DND-41 (cell line): ENCODE measurements at regions not wholly inside any gene's neighbourhood (a gene's known extent, or its start where the extent isn't known, plus 50 kb on each side); places are given as distances from the start of the nearest gene placed in this dataset.
"Not testable (repeated sequence)": the region's sequence is repeated elsewhere in the genome, so short reads cannot be mapped to it uniquely, and the experiment has no call there.

Experiments
- ATAC-seq: fragments of 200-7000 bp; cut with Tn5 transposase; 3 replicates; pipeline ENCODE4 v1.9.1; 2021; ENCODE audit warnings: low read depth; ENCODE audit not compliant: insufficient read depth
- DNase-seq: peaks from one replicate; pipeline ENCODE4 v3.0.0-alpha.2; 2020
- H2AFZ ChIP-seq: 2 replicates; pipeline ENCODE4 v1.6.0; 2012; ENCODE audit warnings: low read depth, low read length
- H3K27ac ChIP-seq: 2 replicates; pipeline ENCODE4 v1.5.1; 2012; ENCODE audit warnings: low read length, inconsistent platforms
- H3K27me3 ChIP-seq: fragments of 200-600 bp; sonication (generic); 2 replicates; pipeline ENCODE4 v1.6.0; 2012; ENCODE audit warnings: low read length, mild to moderate bottlenecking, inconsistent platforms; ENCODE audit not compliant: insufficient read depth, poor library complexity
- H3K36me3 ChIP-seq: 2 replicates; pipeline ENCODE4 v1.5.1; 2012; ENCODE audit warnings: low read length, inconsistent platforms; ENCODE audit not compliant: insufficient read depth
- H3K4me1 ChIP-seq: 2 replicates; pipeline ENCODE4 v1.5.1; 2012; ENCODE audit warnings: mild to moderate bottlenecking, low read length; ENCODE audit not compliant: insufficient read depth
- H3K4me2 ChIP-seq: 2 replicates; pipeline ENCODE4 v1.6.0; 2012; ENCODE audit warnings: mild to moderate bottlenecking, moderate library complexity, low read length, inconsistent platforms; ENCODE audit not compliant: insufficient read depth
- H3K4me3 ChIP-seq, 2 experiments: fragments of 200-600 bp in 1 of 2; shearing (Covaris generic) in 1 of 2; 2 replicates each; pipeline ENCODE4 v1.5.1; 2012 to 2016; ENCODE audit warnings: inconsistent platforms in 2 of 2, low read length in 2 of 2, mild to moderate bottlenecking in 2 of 2, low read depth in 1 of 2, moderate library complexity in 1 of 2
- H3K79me2 ChIP-seq: 2 replicates; pipeline ENCODE4 v1.6.0; 2012; ENCODE audit warnings: low read length, inconsistent platforms; ENCODE audit not compliant: insufficient read depth
- H3K9ac ChIP-seq: 2 replicates; pipeline ENCODE4 v1.6.0; 2012; ENCODE audit warnings: low read depth, mild to moderate bottlenecking, inconsistent platforms, low read length, moderate library complexity
- H3K9me3 ChIP-seq: 2 replicates; pipeline ENCODE4 v1.5.1; 2012; ENCODE audit warnings: low read length, moderate library complexity, mild to moderate bottlenecking, inconsistent platforms; ENCODE audit not compliant: insufficient read depth, severe bottlenecking
- H4K20me1 ChIP-seq: 2 replicates; pipeline ENCODE4 v1.6.0; 2012; ENCODE audit warnings: low read length; ENCODE audit not compliant: insufficient read depth

DNA sequence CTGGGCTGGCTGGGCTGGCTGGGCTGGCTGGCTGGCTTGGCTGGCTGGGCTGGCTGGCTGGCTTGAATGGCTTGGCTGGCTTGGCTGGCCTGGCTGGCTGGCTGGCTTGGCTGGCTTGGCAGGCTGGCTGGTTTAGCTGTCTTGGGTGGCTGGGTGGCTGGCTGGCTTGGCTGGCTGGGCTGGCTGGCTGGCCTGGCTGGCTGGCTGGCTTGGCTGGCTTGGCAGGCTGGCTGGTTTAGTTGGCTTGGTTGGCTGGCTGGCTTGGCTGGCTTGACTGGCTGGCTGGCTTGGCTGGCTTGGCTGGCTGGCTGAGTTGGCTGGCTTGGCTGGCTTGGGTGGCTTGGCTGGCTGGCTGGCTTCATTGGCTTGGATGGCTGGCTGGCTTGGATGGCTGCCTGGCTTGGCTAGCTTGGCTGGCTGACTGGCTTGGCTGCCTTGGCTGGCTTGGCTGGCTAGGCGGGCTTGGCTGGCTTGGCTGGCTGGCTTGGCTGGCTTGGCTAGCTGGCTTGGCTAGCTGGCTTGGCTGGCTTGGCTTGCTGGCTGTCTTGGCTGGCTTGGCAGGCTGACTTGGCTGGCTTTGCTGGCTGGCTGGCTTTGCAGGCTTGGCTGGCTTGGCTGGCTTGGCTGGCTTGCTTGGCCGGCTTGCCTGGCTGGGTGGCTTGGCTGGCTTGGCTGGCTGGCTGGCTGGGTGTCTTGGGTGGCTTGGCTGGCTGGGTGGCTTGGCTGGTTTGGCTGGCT is 2807.2 kb downstream of the RPIA start:
- H3K4me3 ChIP-seq, H4K20me1 ChIP-seq, H3K79me2 ChIP-seq, H3K27me3 ChIP-seq, H3K4me1 ChIP-seq, H3K4me2 ChIP-seq, DNase-seq, H3K9ac ChIP-seq, H3K36me3 ChIP-seq, H3K9me3 ChIP-seq, H2AFZ ChIP-seq, ATAC-seq, H3K27ac ChIP-seq: not testable (repeated sequence)

DNA sequence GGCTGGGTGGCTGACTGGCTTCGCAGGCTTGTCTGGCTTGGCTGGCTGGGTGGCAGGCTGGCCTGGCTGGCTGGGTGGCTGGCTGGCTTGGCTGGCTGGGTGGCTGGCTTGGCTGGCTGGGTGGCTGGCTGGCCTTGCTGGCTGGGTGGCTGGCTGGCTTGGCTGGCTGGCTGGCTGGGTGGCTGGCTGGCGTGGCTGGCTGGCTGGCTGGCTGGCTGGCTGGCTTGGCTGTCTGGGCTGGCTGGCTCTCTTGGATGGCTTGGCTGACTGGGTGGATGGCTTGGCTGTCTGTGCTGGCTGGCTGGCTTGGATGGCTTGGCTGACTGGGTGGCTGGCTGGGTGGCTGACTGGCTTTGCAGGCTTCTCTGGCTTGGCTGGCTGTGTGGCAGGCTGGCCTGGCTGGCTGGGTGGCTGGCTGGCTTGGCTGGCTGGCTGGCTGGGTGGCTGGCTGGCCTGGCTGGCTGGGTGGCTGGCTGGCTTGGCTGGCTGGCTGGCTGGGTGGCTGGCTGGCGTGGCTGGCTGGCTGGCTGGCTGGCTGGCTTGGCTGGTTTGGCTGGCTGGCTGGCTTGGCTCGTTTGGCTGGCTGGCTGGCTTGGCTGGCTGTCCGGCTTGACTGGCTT is 2808.1 kb downstream of the RPIA start:
- not testable (repeated sequence) for ATAC-seq, H2AFZ ChIP-seq, H3K4me1 ChIP-seq, H3K9me3 ChIP-seq, DNase-seq, H3K27me3 ChIP-seq, H3K4me3 ChIP-seq, H4K20me1 ChIP-seq, H3K4me2 ChIP-seq, H3K27ac ChIP-seq, H3K79me2 ChIP-seq, H3K9ac ChIP-seq, H3K36me3 ChIP-seq

DNA sequence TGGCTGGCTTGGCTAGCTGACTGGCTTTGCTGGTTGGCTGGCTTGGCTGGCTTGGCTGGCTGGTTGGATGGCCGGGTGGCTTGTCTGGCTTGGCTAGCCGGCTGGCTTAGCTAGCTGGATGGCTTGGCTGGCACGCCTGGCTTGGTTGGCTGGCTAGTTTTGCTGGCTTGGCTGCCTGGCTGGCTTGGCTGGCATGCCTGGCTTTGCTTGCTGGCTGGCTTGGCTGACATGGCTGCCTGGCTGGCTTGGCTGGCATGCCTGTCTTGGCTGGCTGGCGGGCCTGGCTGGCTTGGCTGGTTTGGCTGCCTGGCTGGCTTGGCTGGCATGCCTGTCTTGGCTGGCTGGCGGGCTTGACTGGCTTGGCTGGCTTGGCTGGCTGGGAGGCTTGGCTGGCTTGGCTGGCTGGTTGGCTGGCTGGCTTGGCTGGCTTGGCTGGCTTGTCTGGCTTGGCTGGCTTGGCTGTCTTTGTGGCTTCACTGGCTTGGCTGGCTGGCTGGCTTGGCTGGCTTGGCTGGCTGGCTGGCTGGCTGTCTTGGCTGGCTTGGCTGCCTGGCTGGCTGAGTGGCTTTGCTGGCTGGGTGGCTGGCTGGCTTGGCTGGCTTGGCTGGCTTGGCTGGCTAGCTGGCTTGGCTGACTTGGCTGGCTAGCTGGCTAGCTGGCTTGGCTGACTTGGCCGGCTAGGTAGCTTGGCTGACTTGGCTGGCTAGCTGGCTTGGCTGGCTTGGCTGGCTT is 2808.9 kb downstream of the RPIA start:
- not testable (repeated sequence) for H3K36me3 ChIP-seq, H4K20me1 ChIP-seq, ATAC-seq, H3K4me1 ChIP-seq, H3K9ac ChIP-seq, H2AFZ ChIP-seq, H3K4me2 ChIP-seq, H3K27ac ChIP-seq, H3K9me3 ChIP-seq, H3K4me3 ChIP-seq, H3K27me3 ChIP-seq, H3K79me2 ChIP-seq, DNase-seq

DNA sequence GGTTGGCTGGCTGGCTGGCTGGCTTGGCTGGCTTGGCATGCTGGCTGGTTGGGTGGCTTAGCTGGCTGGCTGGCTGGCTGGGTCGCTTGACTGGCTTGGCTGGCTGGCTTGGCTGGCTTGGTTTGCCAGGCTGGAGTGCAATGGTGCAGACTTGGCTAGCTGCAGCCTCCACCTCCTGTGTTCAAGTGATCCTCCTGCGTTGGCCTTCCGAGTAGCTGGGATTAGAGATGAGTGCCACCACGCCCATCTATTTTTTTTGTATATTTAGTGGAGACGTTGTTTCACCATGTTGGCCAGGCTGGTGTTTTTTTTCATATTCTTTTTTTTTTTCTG is 2809.5 kb downstream of the RPIA start:
- not testable (repeated sequence) for DNase-seq

DNA sequence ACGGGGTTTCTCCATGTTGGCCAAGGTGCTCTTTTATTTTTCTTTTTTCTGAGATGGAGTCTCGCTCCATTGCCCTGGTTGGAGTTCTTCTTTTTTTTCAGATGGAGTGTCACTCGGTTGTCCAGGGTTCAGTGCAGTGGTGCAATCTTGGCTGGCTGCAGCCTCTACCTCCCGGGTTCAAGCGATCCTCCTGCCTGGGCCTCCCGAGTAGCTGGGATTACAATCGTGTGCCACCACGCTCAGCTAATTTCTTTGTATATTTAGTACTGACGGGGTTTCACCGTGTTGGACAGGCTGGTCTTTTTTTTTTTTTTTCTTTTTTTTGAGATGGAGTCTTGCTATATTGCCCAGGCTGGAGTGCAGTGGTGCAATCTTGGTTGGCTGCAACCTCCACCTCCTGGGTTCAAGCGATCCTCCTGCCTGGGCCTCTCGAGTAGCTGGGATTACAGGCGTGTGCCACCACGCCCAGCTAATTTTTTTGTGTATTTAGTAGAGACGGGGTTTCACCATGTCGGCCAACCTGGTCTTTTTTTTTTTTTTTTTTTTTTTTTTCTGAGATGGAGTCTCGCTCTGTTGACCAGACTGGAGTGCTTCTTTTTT is 2810.1 kb downstream of the RPIA start:
- not testable (repeated sequence) for H3K4me1 ChIP-seq, H2AFZ ChIP-seq, H3K27me3 ChIP-seq, H3K79me2 ChIP-seq, H3K4me2 ChIP-seq, H4K20me1 ChIP-seq, DNase-seq, H3K9me3 ChIP-seq, H3K27ac ChIP-seq, H3K9ac ChIP-seq, ATAC-seq, H3K36me3 ChIP-seq, H3K4me3 ChIP-seq

More for the DNA sequence above, 2809.5 kb downstream of the RPIA start:
- H3K9me3 ChIP-seq, H3K27ac ChIP-seq, H3K4me3 ChIP-seq, H3K79me2 ChIP-seq, H3K9ac ChIP-seq, H3K4me2 ChIP-seq, H3K4me1 ChIP-seq, H4K20me1 ChIP-seq, ATAC-seq, H3K36me3 ChIP-seq, H3K27me3 ChIP-seq, H2AFZ ChIP-seq: not testable (repeated sequence)

DNA sequence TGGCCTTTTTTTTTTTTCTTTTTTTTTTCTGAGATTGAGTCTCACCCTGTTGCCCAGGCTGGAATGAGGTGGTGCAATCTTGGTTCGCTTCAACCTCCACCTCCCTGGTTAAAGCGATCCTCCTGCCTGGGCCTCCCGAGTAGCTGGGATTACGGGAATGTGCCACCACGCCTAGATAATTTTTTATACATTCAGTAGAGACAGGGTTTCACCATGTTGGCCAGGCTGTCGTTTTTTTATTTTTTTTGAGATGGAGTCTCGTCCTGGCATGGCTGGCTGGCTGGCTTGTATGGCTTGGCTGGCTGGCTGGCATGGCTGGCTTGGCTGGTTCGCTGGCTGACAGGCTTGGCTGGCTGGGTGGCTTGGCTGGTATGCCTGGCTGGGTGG is 2812.1 kb downstream of the RPIA start:
- not testable (repeated sequence) for DNase-seq, H2AFZ ChIP-seq, H3K36me3 ChIP-seq, H3K9ac ChIP-seq, H3K27ac ChIP-seq, ATAC-seq, H3K9me3 ChIP-seq, H4K20me1 ChIP-seq, H3K27me3 ChIP-seq, H3K4me1 ChIP-seq, H3K4me2 ChIP-seq, H3K4me3 ChIP-seq, H3K79me2 ChIP-seq

DNA sequence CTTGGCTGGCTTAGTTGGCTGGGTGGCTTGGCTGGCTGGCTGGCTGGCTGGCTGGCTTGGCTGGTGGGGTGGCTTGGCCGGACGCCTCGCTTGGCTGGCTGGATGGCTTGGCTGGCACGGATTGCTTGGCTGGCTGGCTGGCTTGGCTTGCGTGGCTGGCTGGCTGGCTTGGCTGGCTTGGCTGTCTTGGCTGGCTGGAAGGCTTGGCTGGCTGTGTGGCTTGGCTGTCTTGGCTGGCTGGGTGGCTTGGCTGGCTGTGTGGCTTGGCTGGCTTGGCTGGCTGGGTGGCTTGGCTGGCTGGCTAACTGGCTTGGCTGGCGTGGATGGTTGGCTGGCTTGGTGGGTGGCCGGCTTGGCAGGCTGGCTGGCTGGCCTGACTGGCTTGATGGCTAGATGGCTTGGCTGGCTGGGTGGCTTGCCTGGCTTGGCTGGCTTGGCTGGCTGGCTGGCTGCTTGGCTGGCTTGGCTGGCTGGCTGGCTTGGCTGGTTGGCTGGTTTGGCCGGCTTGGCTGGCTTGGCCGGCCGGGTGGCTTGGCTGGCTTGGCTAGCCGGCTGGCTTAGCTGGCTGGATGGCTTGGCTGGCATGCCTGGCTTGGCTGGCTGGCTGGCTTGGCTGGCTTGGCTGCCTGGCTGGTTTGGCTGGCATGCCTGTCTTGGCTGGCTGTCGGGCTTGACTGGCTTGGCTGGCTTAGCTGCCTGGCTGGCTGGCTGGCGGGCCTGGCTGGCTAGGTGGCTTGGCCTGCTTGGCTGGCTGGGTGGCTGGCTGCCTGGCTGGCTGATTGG is 2812.7 kb downstream of the RPIA start:
- H3K4me1 ChIP-seq, H3K9me3 ChIP-seq, H3K4me3 ChIP-seq, H3K27ac ChIP-seq, H3K79me2 ChIP-seq, DNase-seq, H4K20me1 ChIP-seq, H3K36me3 ChIP-seq, H3K27me3 ChIP-seq, H3K9ac ChIP-seq, H2AFZ ChIP-seq, ATAC-seq, H3K4me2 ChIP-seq: not testable (repeated sequence)
